HG02610 (cell line): ENCODE measurements at regions not wholly inside any gene's neighbourhood (a gene's known extent, or its start where the extent isn't known, plus 50 kb on each side); places are given as distances from the start of the nearest gene placed in this dataset.

ENCODE experiments used
- ATAC-seq: cut with Tn5 transposase; IDR thresholded peaks from one replicate; pipeline ENCODE4 v1.9.1; 2021; ENCODE audit warnings: mild to moderate bottlenecking, moderate library complexity; ENCODE audit not compliant: unreplicated experiment

- no peak for ATAC-seq
Observed at GRCh38 chr2:37588316-37588777, 83.1 kb downstream of the CDC42EP3 start.

GRCh38 chr2:37589298-37589697 lies 82.1 kb downstream of the CDC42EP3 start:
- ATAC-seq, result peak; percentile 41

- ATAC-seq, result no peak
Observed at GRCh38 chr2:37590119-37590571, 81.3 kb downstream of the CDC42EP3 start.
